Panc1 (cell line): ENCODE measurements at regions not wholly inside any gene's neighbourhood (a gene's known extent, or its start where the extent isn't known, plus 50 kb on each side); places are given as distances from the start of the nearest gene placed in this dataset.

ENCODE experiments used
- POLR2AphosphoS5 ChIP-seq: IDR thresholded peaks from 2 replicates; pipeline ENCODE4 v1.6.1; 2012; ENCODE audit warnings: mild to moderate bottlenecking, low read depth, low read length, moderate library complexity
- REST ChIP-seq, 2 experiments: IDR thresholded peaks; 2 replicates each; pipeline ENCODE4 v1.6.1; 2011 to 2012; ENCODE audit warnings: low read depth in 2 of 2, control low read depth in 1 of 2, low read length in 1 of 2, mild to moderate bottlenecking in 1 of 2, moderate library complexity in 1 of 2; ENCODE audit not compliant: insufficient read depth in 1 of 2
- SIN3A ChIP-seq: IDR thresholded peaks from 2 replicates; pipeline ENCODE4 v1.6.1; 2012; ENCODE audit warnings: low read depth, mild to moderate bottlenecking, low read length, moderate library complexity, borderline replicate concordance; ENCODE audit not compliant: insufficient read depth
- TCF7L2 ChIP-seq: IDR thresholded peaks from 2 replicates; pipeline ENCODE4 v1.6.1; 2011; ENCODE audit warnings: mild to moderate bottlenecking, low read depth, low read length, inconsistent platforms
- TF ChIP-seq, protein P1 (sequence below): fragments of 450-650 bp; IDR thresholded peaks from 2 replicates; pipeline ENCODE4 v1.5.1; 2017; ENCODE audit warnings: mild to moderate bottlenecking

- TF ChIP-seq, protein P1, sequence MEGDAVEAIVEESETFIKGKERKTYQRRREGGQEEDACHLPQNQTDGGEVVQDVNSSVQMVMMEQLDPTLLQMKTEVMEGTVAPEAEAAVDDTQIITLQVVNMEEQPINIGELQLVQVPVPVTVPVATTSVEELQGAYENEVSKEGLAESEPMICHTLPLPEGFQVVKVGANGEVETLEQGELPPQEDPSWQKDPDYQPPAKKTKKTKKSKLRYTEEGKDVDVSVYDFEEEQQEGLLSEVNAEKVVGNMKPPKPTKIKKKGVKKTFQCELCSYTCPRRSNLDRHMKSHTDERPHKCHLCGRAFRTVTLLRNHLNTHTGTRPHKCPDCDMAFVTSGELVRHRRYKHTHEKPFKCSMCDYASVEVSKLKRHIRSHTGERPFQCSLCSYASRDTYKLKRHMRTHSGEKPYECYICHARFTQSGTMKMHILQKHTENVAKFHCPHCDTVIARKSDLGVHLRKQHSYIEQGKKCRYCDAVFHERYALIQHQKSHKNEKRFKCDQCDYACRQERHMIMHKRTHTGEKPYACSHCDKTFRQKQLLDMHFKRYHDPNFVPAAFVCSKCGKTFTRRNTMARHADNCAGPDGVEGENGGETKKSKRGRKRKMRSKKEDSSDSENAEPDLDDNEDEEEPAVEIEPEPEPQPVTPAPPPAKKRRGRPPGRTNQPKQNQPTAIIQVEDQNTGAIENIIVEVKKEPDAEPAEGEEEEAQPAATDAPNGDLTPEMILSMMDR, result no peak
- no peak for TF ChIP-seq REST (IDR thresholded peaks at IDR 0.05; ENCODE audit: insufficient read depth in 1 of 2, low read depth in 2 of 2, low read length in 1 of 2)
- TF ChIP-seq TCF7L2, result no peak
- no peak for TF ChIP-seq SIN3A
- TF ChIP-seq POLR2AphosphoS5, result no peak
These were observed 959.2 kb downstream of the EPHA7 start for GRCh38 chr6:92460133-92460532.
